GM21390 (cell line): ENCODE measurements at regions not wholly inside any gene's neighbourhood (a gene's known extent, or its start where the extent isn't known, plus 50 kb on each side); places are given as distances from the start of the nearest gene placed in this dataset.

Experiments used
- ATAC-seq: cut with Tn5 transposase; IDR thresholded peaks from one replicate; pipeline ENCODE4 v1.9.1; 2021; ENCODE audit not compliant: unreplicated experiment

DNA sequence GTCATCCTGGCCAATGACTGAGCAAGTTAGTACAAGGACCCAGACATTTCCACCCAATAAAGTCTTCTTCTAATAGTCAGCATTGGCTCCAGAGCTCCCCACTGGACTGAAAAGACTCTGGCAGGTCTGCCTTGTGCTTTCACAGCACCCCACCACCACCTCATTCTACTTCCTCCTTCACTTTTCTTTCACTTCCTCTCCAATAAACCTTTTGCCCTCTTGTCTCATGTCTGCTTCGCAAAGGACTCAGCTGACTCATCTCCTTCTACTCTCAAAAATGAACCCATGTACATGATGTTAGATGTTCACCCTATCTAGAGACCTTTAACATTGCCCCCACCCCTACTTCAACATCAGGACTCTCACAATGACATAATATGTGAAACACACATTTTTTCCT, 181.0 kb upstream of the PPP2R3A start:
- peak; percentile 67 for ATAC-seq

GRCh38 chr3:135788146-135788545, 177.4 kb upstream of the PPP2R3A start:
- ATAC-seq, result no peak

DNA sequence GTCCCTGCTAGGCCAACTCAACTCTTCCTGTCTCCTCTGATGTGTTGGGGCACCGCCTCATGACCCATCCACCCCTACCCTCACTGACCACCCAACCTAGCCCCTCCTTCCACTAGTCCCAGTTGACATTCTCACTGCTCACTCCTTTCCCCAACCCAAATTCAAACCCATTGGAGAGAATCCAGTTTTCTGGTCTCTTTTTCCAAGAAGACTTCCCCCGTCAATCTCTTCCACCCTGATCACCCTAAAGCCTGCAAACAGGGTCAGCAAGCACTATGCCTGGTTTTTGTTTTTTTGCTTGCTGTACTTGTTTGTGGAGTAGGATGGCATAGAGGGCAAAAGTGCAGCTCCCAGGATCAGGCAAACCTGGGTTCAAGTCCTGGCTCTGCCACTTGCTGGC, 176.6 kb upstream of the PPP2R3A start:
- no peak for ATAC-seq

GRCh38 chr3:135792174-135792573, 173.4 kb upstream of the PPP2R3A start:
- no peak for ATAC-seq

- ATAC-seq, result no peak
Observed at GRCh38 chr3:135792858-135793475, 172.6 kb upstream of the PPP2R3A start.

GRCh38 chr3:135800071-135800549, 165.4 kb upstream of the PPP2R3A start:
- ATAC-seq, result no peak

DNA sequence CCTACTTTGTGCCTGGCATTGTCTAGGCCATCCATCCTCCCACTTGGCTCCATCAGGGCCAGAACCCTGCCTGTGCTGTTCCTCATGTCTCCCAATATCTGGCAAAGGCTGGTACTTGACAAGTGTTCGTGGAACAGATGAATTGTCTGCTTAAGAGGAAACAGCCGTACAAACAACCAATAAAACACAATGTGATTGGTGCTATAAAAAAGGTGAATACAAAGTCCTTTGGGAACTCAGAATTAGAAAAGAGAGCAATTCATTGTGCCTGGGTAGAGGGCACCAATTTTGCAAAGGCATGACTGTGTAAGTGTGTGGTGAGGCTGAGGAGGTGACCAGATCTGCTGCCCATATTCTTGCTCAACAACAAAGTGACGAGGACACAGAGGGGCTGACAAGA, 164.5 kb upstream of the PPP2R3A start:
- no peak for ATAC-seq

DNA sequence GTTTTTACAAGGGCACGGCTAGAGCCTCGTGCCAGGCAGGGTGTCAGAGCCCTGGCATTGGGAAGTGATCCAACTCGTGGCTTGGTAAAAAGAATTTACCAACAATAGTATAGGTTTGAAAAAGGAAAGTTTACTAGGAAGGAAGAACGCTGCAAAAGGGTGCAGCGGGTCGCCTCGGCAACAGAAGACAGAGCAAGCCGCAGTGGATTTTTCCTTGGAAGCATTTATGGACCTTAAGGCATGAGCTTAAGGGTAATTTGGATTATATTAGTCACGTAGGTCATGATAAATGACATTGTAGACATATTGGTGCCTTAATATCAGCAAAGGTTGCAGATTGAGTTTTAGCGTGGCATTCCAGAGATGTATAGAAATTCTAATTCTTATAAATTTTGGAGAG, 163.4 kb upstream of the PPP2R3A start:
- ATAC-seq, result no peak

DNA sequence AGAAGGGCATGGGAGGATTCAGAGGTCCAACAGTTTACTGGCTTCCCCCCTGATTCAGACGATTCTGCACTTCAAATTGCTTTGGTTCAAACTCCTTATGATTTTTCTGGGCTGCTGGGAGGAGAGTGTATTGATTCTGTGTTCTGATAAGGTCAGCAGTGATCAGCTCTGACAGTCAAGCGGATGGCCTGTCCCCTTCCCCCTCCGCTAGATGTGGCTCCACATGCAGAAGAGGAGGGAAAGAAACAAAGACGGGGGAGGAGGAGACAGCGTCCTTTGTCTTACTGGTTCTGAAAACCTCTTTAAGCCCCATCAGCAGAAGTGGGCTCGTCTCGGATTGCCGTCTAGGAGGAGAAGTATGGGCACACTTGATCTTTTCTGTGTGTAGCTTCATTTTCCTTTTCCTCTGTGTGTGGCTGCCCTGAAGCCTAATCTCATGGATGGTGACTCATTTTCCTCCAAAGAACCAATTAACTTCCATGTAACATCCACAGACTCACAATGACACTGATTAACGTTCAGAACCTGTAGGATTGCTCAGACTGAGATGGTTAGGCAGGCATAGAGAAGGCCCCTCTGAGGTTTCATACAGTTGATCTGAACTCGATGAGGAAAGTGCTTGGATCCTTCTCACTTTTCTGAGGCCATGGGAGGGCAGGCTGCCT, 162.4 kb upstream of the PPP2R3A start:
- ATAC-seq, result no peak

DNA sequence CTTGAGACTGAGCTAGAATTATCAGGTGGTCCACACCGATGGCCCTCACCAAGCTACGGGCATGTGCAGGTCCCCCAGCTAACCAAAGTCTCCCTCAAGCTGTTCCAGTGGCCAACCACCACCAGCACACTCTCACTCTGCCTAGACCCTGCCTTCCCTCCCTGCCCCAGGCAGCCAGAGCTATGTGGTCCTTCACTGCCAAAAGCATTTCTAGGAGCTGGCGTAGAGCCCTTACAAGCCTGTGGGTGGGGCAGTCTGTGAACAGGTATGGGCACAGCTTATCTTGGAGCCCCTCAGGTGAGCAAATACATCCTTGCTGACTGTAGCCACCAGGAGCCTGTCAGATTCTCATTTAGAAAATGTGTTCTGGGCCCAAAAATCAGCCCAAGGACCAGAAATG, 159.8 kb upstream of the PPP2R3A start:
- ATAC-seq, result no peak

GRCh38 chr3:135806317-135806716, 159.2 kb upstream of the PPP2R3A start:
- no peak for ATAC-seq

DNA sequence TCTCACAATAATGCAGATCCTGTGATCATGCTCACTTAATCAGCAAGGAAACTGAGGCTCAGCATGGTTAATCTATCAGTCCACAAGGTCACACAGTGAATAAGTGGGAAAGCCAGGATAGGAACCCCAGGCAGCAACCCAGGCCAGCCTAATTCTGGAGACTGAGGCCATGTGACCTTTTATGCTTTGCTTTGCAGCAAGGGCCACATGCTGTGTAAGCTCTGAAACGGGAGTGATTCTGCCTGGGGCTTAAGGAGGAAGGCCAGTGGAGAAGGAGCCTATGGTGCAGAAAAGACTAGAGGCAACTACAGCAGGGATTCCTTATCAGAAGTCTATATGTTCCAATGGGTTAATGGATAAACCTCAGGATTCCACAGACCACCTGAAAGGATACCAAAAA, 157.6 kb upstream of the PPP2R3A start:
- ATAC-seq, result no peak

GRCh38 chr3:135809021-135809634, 156.4 kb upstream of the PPP2R3A start:
- ATAC-seq, result no peak

GRCh38 chr3:135811651-135812050, 153.9 kb upstream of the PPP2R3A start:
- ATAC-seq, result no peak

GRCh38 chr3:135812057-135812456, 153.5 kb upstream of the PPP2R3A start:
- ATAC-seq, result no peak

GRCh38 chr3:135834465-135834864, 131.1 kb upstream of the PPP2R3A start:
- ATAC-seq, result no peak

DNA sequence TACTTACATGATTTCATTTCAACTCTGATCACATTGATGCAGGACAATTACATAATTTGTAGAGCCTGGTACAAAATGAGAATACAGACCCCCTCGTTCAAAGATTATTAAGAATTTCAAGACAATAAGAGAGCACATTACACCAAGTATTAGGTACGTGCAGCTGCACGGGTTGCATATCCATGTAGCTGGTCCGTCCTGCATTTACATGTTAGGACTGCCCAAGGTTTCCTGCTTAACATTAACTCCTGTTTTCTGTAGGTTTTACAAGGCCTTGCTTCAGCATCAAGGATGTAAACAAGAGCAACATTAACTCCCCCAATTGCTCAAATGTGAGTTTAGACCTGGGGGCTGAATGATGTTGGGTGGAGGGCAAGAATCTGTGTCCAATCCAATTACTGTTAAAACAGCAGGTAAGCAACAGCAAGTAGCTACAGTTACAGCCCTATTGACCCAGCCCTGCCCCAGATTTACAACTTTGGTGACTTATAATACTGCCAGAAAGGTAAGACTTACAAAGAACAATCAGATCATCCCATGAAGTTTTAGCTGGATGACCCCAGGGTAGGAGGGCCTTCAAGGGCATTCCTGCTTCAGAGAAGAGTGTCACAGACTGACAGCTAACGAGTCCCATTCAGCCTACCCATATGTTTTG, 127.4 kb upstream of the PPP2R3A start:
- no peak for ATAC-seq

DNA sequence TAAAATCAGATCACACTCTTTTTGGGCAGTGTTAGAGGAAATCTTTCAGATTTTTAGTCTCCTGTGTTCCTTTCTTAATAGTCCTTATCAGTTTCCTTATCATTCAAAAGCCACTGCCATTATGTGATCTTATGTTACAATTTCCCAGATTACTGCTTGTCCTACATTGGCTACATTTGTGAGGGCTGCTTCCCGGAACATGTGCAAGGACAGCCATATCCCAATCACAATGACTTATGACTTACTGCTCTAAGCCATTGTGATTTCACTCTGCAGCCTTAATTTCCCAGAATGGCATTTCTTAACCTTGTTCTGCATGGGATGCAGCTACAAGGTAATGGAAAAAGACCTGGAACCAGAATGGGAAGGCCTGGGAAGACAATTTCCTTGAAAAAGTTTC, 125.1 kb upstream of the PPP2R3A start:
- ATAC-seq, result no peak

- ATAC-seq, result no peak
Observed at GRCh38 chr3:135844386-135844785, 121.1 kb upstream of the PPP2R3A start.

DNA sequence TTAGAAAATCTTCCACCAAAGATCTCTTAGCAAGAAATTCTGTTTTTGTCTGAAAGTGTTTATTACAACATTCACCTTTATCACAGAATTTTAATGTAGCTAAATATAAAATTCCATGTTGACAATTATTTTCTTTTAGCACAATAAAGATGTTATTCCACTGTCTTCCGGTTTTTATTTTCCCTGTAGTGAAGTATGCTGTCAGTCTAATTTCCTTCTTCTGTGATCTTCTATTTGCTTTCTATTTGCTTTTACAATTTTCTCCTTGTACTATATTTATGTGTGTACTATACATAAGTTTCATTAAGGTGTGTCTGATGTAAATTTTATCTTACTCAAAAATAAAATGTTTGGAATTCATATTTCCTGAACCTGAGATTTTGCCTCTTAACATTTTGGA, 117.5 kb upstream of the PPP2R3A start:
- no peak for ATAC-seq

GRCh38 chr3:135849827-135850226, 115.7 kb upstream of the PPP2R3A start:
- no peak for ATAC-seq
